AG20443 (cell line): ENCODE measurements at regions not wholly inside any gene's neighbourhood (a gene's known extent, or its start where the extent isn't known, plus 50 kb on each side); places are given as distances from the start of the nearest gene placed in this dataset.
"Not testable (repeated sequence)": the region's sequence is repeated elsewhere in the genome, so short reads cannot be mapped to it uniquely, and the experiment has no call there.

Experiments
- DNase-seq: peaks from one replicate; pipeline ENCODE4 v3.0.0; 2012; ENCODE audit warnings: low spot score, mixed read lengths

DNA sequence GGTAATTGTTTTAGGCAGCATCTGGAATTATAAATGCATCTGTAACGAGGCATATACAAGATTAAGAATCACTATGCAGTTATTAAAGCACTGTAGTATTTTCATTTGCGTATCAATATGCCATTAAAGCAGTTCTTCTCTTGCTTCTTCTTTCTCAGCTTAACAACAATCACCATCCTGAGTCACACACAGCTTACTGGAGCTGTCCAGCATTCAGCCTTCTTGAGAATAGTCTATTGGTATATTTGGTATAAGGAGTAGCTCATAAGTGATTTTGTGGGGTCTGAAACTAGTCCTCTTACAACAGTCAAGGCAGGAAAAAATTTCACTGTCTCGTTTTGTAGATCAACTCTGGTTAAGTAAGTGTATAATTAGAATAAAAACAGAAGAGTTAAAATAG, 523.0 kb upstream of the FOXG1 start:
- no peak for DNase-seq

DNA sequence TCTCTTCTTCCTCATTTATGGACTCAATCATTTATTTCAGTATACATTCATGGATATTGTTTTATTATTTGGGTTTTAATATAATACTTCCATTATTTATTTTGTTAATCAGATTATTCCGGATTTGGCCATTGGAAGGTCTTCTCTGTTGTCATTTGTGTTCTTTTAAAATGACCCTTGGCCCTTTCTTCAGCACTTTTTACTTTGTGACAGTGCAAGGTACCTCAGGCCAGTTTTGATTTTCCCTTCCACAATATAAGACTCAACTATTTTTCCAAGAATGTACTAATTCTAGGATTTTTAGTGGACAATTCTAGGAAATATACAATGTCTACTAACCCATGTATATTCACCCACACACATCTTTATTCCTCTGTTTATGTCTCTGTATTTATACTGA, 521.4 kb upstream of the FOXG1 start:
- DNase-seq = no peak

DNA sequence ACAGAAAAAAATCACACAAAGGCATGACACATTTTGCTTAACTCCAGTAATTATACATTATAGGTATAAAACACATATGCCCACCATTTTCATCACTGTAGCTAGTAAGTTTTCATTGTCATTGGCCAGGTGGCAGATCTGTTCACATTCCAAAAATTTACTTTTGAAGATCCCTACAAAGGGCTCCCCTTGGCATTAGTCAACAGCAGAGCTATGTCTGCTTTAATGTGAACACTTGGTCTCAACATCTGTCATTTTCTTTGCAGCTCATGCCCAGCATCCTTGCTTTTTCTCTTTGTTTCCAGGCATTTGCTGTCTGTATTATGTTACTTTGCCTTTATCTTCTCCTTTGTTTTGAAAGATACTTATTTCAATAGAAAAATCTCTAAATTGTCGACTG, 519.1 kb upstream of the FOXG1 start:
- DNase-seq = no peak

DNA sequence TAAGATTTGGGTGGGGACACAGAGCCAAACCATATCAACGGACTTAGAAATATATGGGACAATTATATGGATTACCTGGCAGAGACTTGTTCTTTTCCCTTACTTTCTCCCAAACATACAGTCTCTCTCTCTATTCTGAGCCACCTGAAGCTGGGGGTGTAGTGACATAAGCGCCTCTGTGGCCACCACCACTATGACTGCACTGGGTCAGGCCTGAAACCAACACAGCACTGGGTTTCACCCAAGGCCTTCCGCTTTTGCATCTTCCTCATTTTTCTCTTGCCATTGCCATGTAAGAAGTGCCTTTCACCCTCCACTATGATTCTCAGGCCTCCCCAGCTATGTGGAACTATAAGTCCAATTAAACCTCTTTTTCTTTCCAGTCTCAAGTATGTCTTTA, 514.5 kb upstream of the FOXG1 start:
- DNase-seq = not testable (repeated sequence)

DNA sequence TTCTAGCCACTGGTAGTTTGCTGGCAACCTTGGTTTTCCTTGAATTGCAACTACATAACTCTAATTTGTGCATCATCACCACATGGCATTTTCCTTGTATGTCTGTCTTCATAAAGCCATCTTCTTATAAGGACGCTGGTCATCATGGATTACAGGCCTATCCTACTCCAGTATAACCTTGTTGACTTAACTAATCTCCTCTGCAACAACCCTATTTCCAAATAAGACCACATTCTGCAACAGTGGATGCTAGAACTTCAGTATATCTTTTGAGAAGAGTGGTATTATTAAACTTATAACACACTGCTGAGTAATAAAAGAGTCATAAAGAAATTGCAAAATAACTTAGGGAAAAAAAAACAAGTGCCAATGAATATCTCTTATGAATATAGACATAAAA, 511.8 kb upstream of the FOXG1 start:
- no peak for DNase-seq

DNA sequence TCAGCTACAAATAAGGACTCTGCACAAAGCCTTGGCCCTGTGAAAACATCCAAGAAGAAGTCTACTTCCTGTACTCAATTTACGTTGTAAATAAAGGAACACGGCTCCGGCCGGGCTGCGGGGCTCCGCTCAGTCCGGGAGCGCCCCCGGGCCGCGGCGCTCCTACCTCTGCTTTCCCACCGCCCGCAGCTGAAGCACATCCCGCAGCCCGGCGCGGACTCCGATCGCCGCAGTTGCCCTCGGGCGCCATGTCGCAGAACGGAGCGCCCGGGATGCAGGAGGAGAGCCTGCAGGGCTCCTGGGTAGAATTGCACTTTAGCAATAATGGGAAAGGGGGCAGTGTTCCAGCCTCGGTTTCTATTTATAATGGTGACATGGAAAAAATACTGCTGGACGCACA, 502.3 kb upstream of the FOXG1 start:
- no peak for DNase-seq

DNA sequence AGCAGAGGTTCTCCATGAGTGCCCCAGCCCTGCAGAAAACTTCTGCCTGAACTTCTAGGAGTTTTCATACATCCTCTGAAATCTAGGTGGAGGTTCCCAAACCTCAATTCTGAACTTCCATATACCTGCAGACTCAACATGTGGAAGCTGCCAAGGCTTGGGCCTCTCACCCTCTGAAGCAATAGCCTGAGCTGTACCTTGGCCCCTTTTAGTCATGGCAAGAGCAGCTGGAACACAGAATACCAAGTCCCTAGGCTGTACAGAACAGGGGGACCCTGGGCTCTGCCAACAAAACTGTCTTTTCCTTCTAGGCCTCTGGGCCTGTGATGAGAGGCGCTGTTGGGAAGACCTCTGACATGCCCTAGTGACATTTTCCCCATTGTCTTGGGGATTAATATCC, 494.3 kb upstream of the FOXG1 start:
- DNase-seq = no peak

DNA sequence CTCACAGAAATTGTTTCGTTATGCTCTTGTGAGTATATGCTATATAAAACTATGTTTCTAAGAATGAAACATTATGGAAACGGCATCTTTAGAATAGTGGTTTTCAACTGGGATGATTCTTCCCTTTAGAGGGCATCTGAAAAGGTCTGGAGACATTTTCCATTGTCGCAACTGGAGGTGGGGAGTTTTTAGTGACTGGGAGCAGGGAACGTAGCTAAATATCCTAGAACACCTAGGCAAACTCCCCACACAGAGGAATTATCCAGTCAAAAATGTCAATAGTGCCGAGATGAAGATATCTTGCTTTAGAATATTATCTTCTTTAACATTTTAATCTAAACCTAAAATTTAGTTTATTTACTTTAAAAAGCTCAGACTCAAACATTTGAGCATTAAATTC, 486.1 kb upstream of the FOXG1 start:
- no peak for DNase-seq

DNA sequence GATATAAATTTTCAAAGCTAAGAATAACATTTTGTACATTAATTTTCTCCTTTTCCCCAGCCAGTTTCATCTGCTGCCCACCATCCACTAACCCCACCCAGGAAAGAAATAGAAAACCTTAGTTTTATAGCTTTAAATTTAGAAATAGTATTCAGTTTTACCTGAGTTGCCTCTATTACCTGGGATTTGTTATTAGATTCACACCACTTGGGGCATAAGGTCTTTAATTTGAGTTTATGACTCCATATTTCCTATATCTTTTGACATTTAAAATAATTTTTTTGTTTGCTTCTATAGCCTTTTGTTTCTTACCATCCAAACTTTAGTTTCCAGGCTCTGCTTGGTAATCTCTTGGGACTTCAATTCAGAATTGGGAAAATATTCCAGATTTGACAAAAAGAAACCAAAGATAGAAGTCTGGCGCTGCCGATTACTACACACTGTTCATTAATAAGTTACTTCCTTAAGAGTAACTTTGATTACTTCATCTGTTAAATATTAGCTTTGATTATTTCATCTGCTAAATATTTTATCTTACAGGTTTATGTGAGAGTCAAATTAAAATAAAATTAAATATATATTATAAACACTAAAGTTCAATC, 485.5 kb upstream of the FOXG1 start:
- DNase-seq = no peak

DNA sequence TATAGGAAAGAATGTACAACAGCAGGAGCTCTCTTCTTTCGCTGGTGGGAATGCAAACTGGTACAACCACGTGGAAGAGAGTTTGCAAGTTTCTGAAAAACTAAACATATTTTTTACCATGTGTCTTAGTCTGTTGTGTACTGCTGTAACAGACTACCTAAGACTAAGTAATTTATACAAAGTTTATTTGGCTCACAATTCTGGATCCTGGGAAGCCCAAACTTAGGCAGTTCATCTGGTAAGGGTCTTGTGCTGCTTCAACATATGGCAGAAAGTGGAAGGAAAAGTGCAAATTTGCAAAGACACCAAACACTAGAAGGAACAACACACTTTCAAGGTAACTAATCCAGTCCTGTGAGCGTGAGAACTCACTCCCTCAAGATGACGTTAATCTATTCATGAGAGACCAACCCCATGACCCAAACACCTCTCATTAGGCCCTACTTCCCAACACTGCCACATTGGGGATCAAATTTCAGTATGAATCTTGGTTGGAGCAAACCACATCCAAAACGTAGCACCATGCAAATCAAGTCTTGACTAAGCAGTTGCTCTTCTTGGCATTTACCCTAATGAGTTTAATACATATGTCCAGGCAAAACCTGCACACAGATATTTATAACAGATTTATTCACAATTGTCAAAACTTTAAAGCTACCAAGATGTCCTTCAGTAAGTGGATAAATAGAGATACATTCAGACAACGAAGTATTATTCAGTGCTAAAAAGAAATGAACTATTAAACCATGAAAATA, 481.9 kb upstream of the FOXG1 start:
- no peak for DNase-seq

DNA sequence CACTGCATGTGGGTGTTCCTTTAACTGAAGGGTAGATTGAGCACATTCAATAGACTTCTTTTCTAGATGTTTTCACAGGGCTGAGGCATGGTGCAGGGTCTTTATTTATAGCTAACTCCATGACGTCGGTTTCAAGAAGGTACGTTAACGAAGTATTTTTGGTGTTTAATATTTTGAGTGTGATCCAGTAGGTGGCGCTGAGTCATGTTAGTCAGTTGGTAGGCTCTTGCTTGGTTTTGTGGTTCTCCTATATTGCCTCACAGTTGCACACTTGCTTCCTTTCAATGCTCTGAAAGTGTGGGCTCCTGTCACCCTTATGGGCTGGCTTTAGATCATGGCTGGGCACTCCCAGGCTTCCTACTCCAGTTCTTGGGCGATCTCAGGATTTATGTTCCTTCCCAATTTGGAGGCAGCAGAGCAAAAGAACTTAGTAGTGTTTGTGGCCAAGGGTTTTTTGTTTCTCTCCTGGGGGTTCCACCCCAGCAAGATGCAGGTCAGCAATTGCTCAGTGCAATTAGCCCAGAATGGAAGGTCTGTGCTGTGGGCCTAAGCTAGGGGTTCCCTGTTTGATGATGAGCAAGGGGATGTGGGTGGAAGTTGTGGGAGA, 471.6 kb upstream of the FOXG1 start:
- no peak for DNase-seq

DNA sequence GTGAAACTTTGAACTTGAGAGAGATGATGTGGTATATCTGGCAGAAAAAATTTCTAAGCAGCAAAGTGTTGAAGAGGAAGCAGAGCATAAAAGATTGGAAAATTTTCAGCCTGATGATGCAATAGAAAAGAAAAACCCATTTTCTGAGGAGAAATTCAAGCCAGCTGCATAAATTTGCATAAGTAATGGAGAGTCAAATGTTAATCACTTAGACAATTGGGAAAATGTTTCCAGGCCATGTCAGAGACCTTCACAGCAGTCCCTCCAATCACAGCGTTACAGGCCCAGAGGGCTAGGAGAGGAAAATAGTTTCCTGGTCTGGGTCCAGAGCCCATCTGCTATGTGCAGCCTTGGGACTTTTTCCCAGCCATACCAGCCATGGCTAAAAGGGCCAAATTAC, 469.0 kb upstream of the FOXG1 start:
- DNase-seq = no peak

DNA sequence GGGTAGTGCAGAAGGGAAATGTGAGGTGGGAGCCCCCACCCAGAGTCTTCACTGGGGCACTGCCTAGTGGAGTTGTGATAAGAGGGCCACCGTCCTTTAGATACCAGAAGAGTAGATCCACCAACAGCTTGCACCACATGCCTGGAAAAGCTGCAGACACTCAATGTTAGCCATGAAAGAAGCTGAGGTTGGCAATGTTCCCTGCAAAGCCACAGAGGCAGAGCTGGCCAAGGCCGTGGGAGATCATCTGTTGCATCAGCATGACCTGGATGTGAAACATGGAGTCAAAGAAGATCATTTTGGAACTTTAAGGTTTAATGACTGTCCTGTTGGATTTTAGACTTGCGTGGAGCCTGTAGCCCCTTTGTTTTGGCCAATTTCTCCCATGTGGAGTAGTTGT, 468.4 kb upstream of the FOXG1 start:
- no peak for DNase-seq

DNA sequence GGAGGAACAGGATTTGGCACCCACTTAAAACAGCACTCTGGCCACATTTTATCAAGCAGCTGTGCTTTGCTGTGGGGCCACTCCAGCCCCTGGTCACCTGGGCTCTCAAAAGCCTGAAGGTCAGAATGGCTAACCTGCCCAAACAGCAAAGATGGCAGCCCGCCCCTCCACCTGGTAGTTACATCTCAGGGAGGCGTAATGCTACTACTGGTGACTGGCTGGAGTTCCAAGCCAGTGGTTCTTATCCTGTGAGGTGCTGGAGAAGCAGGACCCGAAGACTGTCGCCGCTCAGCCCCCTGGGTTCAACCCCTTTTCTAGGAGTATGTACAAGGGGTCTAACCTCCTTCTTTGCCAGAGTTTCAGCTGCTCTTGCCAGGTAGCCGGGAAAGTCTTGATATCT, 467.4 kb upstream of the FOXG1 start:
- no peak for DNase-seq

DNA sequence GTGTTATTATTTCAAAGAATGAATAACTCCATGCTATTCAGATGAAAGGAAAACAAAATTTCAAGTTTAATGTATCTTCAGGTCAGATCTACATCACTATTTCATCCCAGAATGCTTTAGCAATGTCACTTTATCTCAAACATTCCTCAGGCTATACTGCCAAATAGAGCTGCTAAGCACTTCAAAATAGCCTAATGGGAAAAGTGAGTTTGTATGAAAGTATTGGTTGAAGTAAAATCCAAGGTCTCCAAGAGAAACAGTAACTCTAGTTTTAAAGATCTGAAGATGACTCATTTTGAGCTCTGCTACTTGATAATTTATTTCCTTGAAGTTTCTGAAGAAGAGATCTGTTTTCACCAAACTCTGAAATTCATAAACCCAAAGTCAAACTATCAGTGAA, 466.2 kb upstream of the FOXG1 start:
- no peak for DNase-seq

DNA sequence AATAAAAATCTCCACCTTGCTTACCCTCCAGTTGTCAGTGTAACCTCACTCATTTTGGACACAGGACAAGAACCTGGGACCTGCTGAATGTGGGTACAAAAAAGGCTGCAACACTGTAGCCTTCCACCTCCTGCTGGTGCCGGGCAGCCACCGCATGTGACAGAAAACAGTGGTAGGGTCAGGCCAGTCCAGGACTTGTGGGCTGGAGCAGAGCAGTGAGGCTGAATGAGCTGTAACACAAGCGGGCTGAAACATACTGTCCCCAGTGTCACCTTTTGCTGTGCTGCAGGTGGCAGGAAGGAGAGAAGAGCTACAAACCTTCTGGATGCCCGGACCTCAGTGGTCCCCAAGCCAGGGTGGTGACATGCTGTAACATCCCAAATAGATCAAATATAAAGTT, 465.4 kb upstream of the FOXG1 start:
- DNase-seq = no peak

DNA sequence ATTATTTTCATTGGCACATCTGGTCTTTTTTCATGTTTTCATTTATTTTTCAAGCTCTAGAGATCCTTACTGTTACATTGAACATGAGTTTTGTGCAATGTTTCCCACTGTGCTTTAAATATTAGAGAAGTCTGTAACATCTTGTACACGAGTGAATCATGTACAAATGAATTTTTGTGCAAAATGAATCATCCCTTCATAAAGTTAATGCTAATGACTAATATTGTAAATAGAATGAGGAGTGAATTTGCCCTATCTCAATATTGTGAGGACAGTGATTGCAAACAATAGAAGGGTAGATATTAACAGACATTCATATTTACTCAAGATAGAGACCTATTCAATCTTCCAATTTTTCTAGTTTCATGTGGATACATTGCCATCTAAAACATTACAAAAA, 463.3 kb upstream of the FOXG1 start:
- no peak for DNase-seq

DNA sequence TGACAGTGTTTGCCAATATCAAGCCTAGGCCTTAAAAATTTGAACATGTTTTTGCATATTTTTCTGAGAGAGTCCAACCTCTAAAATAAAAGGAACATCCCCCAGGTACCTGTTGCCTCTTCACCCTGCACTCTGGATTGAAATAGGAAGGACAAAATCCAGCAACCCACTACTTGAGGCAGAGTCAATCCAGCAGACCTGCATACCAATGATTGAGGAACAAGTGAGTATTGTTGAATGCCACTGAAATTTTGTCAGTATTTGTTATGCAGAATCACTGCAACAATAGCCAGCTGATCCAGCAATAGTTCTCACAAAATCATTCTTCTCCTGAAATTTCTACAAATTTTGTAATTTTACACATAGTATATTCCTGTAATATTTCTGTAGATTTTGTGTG, 460.6 kb upstream of the FOXG1 start:
- DNase-seq = no peak

DNA sequence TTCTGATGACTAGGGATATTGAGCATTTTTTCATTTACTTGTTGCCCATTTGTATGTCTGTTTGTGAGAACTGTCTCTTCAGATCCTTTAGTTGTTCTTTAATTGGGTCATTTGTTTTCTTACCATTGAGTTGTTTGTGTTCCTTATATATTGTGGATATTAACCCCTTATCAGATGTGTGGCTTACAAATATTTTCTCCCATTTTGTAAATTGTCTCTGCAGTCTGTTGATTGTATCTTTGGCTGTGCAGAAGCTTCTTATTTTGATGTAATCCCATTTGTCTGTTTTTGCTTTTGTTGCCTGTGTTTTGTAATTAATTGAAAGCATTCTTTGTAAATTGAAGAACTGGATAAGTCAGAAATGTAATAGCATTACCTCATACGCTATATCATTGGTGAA, 459.1 kb upstream of the FOXG1 start:
- no peak for DNase-seq

DNA sequence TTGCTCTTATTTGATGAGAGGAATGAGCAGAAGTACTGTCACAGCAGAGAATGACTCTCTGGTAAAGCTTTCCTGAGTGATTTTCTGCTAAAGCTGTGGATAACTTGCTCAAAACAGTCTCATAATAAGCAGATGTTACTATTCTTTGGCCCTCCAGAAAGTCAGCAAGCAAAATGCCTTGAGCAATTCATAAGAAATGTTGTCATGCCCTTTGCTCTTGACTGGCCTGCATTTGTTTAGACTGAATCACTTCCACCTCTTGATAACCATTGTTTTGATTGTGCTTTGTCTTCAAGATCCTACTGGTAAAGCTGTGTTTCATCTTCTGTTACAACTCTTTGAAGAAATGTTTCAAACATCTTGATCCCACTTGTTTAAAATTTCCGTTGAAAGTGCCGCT, 457.9 kb upstream of the FOXG1 start:
- no peak for DNase-seq

DNA sequence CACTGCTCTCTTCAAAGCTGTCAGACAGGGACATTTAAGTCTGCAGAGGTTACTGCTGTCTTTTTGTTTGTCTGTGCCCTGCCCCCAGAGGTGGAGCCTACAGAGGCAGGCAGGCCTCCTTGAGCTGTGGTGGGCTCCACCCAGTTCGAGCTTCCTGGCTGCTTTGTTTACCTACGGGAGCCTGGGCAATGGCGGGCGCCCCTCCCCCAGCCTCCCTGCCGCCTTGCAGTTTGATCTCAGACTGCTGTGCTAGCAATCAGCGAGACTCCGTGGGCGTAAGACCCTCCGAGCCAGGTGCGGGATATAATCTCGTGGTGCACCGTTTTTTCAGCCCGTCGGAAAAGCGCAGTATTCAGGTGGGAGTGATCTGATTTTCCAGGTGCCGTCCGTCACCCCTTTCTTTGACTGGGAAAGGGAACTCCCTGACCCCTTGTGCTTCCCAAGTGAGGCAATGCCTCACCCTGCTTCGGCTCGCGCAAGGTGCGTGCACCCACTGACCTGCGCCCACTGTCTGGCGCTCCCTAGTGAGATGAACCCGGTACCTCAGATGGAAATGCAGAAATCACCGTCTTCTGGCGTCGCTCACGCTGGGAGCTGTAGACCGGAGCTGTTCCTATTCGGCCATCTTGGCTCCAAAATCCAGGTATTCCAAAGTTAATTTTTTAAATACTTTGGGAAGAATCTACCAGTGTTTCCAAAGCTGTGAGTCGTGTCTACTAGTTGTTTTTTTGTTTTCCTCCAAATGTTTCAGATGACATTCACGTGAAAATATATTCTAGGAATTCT, 448.5 kb upstream of the FOXG1 start:
- not testable (repeated sequence) for DNase-seq

DNA sequence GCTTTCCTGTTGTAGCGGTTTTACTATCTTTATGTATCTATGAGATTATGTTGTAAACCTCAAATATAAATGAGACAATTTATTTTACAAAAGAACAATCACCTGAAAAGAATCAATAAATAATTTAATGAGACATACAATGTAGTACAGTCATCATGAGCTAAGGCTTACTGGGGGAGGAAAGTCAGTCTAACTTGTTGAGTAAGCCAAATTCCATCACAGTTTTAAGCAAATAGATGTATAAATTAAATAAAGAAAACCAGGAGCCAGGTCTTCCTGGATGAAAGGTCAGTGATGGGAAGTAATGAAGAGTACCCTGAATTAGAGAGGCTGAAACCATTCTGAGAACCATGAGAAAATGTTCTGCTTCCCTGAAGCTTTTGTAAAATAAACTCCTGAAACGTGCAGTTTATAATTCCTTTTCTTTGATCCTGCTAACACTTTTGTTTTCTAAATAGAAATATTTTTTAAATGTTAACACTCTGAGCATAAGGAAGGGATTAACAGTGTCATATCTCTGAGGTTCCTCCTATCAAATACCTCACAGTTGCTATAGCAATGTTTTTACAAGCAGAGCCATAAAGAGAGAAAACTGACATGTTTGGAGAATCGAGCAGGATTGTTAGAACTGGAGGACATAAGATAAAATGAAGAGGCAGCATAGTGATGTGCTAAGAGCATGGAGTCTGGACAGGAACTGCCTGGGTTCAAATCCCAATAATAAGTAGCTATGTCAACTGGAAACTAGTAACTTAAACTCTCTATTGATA, 444.9 kb upstream of the FOXG1 start:
- no peak for DNase-seq
